Right lobe of liver (tissue), 4 donors: ENCODE measurements at regions not wholly inside any gene's neighbourhood (a gene's known extent, or its start where the extent isn't known, plus 50 kb on each side); places are given as distances from the start of the nearest gene placed in this dataset.

ENCODE experiments used
- CTCF ChIP-seq, 4 donors: fragments of 200-600 bp in 3 of 4; fragments of 450-650 bp in 1 of 4; IDR thresholded peaks; one replicate each; pipeline versions ENCODE4 v1.5.1 to v1.8.0; 2016 to 2022; ENCODE audit warnings: antibody characterized with exemption in 4 of 4, mild to moderate bottlenecking in 2 of 4
- POLR2A ChIP-seq: fragments of 450-650 bp; IDR thresholded peaks from one replicate; pipeline ENCODE4 v1.6.1; 2017; ENCODE audit warnings: antibody characterized with exemption, mild to moderate bottlenecking
- donor health status: DM: no; HTN: no; CAD: no.
- donor health status: DM: no; HTN: no; CAD: no.
- donor health status: DM: no; HTN: yes; CAD: no.

GRCh38 chr12:132430838-132431774, 58.8 kb upstream of the FBRSL1 start:
- TF ChIP-seq CTCF (IDR thresholded peaks at IDR 0.05) (no peak), POLR2A (no peak)
